AML-193 (cell line): ENCODE measurements at regions not wholly inside any gene's neighbourhood (a gene's known extent, or its start where the extent isn't known, plus 50 kb on each side); places are given as distances from the start of the nearest gene placed in this dataset.
"Not testable (repeated sequence)": the region's sequence is repeated elsewhere in the genome, so short reads cannot be mapped to it uniquely, and the experiment has no call there.

ENCODE experiments used
- DNase-seq, 2 experiments: peaks; one replicate each; lab custom pipeline; 2025; lab: John Stamatoyannopoulos, UW

DNA sequence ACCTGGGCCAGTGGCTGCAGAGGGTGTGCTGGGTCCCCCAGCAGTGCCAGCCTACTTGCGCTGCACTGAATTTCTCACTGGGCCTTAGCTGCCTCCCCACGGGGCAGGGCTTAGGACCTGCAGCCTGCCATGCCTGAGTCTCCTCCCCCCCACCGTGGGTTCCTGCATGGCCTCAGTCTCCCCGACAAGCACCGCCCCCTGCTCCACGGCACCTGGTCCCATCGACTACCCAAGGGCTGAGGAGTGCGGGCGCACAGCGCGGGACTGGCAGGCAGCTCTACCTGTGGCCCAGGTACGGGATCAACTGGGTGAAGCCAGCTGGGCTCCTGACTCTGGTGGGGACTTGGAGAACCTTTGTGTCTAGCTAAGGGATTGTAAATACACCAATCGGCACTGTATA lies 1143.6 kb downstream of the OTOL1 start:
- DNase-seq = not testable (repeated sequence)

DNA sequence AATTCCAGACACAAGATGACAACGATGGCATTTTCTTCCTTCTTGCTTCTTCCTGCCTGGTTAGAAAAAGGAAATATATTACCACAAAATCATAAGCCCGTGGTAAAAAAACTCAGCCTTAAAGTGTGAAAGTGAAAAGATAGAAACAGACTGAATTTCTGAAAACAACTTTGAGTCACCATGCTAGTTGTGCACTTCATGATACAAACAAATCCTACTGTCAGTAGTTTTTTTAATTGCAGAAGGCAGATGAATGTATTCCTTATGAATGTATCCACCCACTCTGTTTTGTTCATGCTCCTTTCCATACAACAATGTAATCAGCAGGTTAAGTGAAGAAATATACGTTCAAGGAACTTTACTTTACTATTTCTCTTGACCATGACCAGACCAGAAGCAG lies 1144.7 kb downstream of the OTOL1 start:
- no peak for DNase-seq

- no peak for DNase-seq
Observed at GRCh38 chr3:162641907-162642306, 1145.3 kb downstream of the OTOL1 start.

DNA sequence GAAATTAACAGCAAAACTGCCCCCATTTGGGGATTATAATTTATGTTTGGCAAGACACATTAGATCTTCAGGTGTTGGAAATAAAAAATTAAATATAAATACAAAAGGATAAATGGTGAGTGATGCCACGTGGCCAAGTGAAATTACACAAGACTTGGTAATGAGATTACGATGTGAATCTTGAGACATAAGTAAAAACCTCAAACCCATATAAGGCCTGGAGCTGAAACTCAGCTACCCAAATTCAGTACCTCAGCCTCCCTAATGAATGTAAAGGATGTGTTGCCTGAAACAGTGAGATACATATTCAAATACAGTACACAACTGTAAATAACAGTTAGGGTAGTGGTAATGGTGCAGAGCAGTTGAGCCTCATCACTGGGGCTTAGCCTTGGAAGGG lies 1146.6 kb downstream of the OTOL1 start:
- DNase-seq = no peak

- DNase-seq = no peak
Observed at GRCh38 chr3:162647321-162647720, 1150.7 kb downstream of the OTOL1 start.

DNA sequence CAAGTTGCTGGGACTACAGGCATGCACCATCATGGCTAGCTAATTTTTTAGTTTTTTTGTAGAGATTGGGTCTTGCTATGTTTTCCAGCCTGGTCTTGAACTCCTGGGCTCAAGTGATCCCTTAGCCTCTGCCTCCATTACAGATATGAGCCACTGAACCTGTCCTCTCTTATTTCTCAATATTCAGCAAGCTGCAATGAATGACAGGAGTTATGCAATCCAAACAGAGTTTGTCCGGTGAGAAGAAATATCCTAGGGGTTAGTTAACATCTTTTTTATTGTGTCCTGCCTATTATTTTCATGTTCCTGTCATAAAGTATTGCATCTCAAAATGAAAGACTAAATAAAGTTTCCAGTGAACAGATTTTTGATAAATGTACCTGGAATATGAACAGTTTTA lies 1161.4 kb downstream of the OTOL1 start:
- DNase-seq = no peak

DNA sequence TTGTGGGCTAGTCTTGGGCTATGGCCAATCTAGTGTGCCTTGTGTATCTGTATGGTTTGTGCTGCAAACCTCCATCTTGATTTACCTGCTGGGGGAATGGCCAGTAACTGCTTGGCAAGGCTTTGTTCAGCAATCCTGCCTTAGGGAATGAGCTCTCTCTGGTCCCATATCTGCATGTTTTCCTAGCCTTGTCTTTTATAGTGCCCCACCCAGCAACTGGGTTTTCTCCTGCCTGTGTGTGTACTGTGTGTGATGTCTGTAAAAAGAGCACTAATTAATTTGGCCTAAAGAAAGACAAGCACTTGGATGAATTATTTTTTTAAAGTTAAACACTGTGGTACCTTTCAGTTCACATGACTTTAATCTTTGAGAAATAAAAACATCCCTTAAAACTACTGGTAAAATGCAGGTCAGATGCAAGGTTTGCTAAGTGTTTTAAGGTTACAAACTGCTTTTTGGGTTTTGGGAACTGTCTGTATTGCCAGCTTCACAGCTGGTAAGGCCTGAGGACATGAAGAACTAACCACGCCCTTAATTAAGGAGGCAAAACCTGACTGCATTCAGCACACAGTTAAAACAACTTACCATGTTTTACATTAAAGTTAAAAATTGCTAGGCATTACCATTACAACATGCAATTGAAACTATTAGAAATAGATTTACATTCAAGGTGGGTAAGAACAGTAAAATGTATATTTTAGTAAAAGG lies 1169.2 kb downstream of the OTOL1 start:
- no peak for DNase-seq

DNA sequence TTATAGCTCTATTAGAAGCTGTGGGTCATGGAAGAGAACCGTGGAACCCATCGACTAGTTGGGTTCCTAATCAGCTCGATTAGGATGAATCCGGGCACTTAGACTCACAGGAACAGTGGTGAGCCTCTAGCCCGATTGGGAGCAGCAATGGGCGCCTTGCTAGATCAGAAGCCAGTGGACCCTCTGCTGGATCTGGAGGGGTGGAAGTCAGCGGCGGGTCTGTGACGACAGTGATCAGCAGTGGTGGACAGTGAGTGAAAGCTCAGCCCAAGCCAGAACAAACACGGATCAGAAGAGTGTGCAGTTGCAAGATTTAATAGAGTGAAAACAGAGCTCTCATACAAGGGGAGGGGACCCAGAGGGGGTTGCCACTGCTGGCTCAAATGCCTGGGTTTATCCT lies 1170.2 kb downstream of the OTOL1 start:
- no peak for DNase-seq

DNA sequence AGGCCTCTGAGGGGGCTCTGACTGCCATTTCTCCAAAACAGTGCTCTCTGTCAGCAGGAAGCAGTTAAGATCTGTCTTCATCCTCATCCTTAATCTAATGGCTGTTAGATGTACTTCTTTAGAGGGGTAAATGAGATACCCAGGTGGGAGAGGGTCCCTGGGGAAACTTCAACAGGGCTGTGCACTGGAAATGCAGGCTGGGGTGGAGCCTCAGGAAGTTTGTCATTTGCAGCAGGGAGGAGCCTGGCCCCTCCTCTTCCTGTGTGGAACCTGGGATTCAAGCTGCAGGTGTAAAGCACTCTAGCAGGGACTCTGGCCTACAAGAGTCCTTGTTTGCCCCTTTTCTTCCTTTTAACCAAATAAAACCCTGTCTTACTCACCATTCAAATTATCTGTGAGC lies 1173.6 kb downstream of the OTOL1 start:
- DNase-seq = no peak

DNA sequence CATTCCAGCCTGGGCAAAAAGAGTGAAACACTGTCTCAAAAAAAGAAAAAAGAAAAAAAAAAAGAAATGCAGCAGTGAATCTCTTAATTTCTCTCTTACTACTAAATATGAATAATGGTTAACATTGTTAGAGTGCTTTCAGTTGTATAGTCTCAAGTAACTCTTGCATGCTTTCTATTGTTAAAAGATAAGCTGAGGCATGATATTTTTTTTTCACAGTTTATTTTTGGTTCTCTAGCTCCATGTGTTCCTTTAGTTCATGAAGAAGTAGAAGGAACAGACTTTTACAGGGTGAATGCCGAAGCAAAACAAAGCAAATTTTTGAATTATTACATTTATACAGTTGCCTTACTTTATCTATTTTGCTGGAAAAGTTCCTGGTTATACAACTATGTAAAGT lies 1180.9 kb downstream of the OTOL1 start:
- no peak for DNase-seq

- no peak for DNase-seq
Observed at GRCh38 chr3:162678941-162679340, 1182.3 kb downstream of the OTOL1 start.

- DNase-seq = no peak
Observed at GRCh38 chr3:162684260-162684659, 1187.7 kb downstream of the OTOL1 start.

GRCh38 chr3:162699291-162699690 lies 1202.7 kb downstream of the OTOL1 start:
- DNase-seq = no peak

DNA sequence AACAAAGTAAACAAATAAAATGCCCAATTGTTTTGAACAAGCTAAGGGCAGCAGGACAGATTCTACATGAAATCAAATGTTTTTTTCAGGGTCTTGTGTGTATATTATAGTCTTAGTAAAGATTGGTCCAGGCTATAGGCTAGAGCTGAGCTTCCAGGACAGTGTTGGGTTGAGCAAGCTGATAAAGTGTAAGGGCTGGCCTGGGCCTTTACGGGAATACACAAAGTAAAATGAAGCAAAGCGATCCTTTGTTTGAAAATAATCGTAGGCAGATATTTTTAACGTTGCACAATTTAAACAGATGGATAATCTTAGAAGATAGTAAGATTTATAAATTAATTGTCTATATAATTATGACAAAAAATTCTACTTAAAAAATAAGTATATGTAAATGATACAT lies 1204.6 kb downstream of the OTOL1 start:
- DNase-seq = no peak

DNA sequence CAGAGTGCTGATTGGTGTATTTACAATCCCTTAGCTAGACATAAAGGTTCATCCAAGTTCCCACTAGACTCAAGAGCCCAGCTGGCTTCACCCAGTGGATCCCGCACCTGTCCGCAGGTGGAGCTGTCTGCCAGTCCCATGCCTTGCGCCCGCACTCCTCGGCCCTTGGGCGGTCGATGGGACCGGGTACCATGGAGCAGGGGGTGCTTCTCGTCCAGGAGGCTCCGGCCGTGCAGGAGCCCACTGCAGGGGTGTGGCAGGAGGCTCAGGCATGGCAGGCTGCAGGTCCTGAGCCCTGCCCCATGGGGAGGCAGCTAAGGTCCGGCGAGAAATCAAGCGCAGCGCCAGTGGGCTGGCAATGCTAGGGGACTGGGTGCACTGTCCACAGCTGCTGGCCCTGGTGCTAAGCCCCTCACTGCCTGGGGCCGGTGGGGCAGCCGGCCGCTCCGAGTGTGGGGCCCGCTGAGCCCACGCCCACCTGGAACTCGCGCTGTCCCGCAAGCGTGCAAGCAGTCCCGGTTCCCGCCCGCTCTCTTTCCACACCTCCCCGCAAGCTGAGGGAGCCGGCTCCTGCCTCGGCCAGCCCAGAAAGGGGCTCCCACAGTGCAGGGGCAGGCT lies 1206.3 kb downstream of the OTOL1 start:
- no peak for DNase-seq

DNA sequence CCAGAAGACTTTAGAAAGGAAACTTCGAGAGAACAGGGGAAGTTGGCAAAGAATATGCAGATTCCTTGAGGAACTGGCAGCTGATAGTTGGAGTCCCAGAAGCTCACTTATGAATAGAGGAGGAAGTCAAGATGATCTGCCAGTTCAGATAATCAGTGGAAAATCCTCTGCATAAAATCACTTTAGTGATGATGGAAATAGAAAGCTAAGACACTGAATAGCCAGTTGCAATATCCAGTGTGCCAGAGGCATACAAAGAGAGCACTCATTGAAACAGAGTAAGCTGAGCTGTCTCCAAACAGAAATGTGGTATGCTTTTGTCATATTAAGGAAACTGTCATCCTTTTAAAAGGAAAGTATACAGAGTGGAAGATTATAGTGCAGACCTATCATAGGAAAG lies 1207.6 kb downstream of the OTOL1 start:
- no peak for DNase-seq

- no peak for DNase-seq
Observed at GRCh38 chr3:162704799-162705385, 1208.3 kb downstream of the OTOL1 start.

GRCh38 chr3:162708394-162708793 lies 1211.8 kb downstream of the OTOL1 start:
- not testable (repeated sequence) for DNase-seq

DNA sequence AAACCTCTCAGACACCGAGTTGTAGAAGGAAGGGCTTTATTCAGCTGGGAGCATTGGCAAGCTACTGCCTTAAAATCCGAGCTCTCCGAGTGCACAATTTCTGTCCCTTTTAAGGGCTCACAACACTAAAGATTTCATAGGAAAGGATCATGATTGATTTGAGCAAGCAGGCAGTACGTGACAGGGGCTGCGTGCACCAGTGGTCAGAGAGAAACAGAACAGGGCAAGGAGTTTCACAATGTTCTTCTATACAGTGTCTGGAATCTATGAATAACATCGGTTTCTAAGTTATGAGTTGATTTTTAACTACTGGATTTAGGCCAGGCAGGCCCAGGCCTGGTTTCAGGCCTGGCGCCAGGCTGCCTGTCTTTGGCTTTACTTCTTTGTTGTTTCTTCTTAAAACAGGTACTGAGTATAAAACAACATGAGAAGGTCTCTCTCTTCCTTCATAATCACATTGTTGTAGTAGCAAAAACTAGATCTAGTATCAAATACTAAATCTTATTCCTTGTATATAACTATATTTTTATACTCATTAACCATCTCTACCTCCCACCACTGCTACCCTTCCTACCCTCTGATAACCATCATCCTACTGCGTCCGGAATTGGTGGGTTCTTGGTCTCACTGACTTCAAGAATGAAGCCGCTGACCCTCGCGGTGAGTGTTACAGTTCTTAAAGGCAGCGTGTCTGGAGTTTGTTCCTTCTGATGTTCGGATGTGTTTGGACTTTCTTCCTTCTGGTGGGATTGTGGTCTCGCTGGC lies 1212.5 kb downstream of the OTOL1 start:
- DNase-seq = not testable (repeated sequence)

GRCh38 chr3:162710332-162711112 lies 1213.9 kb downstream of the OTOL1 start:
- DNase-seq = no peak

DNA sequence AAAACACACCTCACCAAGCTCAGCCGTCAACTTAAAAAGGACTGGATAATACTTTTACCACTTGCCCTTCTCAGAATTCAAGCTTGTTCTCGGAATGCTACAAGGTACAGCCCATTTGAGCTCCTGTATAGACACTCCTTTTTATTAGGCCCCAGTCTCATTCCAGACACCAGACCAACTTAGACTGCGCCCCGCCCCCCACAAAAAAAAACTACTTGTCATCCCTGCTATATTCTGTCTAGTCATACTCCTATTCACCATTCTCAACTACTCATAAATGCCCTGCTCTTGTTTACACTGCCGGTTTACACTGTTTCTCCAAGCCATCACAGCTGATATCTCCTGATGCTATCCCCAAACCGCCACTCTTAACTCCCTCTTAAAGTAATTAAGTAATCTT lies 1220.5 kb downstream of the OTOL1 start:
- DNase-seq = not testable (repeated sequence)

- no peak for DNase-seq
Observed at GRCh38 chr3:162718697-162719096, 1222.1 kb downstream of the OTOL1 start.
